HCT116 (cell line): ENCODE measurements at regions not wholly inside any gene's neighbourhood (a gene's known extent, or its start where the extent isn't known, plus 50 kb on each side); places are given as distances from the start of the nearest gene placed in this dataset.

Source experiments
- ATAC-seq: fragments of 200-7000 bp; cut with Tn5 transposase; 2 replicates; pipeline ENCODE4 v1.9.1; 2020; ENCODE audit warnings: mild to moderate bottlenecking, moderate library complexity
- BruUV-seq: library from RNA; stranded (reverse); fragments of 400-500 nt; replicated peaks from 2 replicates; lab custom pipeline; 2021; lab: Mats Ljungman, UMichigan
- CTCF ChIA-PET: fragments of 300-600 bp; sonication (Branson Sonifier 250); formaldehyde crosslinking; loops from one replicate; lab custom pipeline; 2021; ENCODE audit warnings: antibody characterized with exemption; lab: Charles Lee
- POLR2A ChIA-PET: fragments of 300-600, 350-600 bp; sonication (Branson Sonifier 250); formaldehyde crosslinking; loops from one replicate; lab custom pipeline; 2021; ENCODE audit warnings: antibody characterized with exemption; lab: Charles Lee
- RAD21 ChIA-PET, 2 experiments: fragments of 300-600 bp; sonication (Branson Sonifier 250); formaldehyde crosslinking; loops; one replicate each; lab custom pipeline; 2023; ENCODE audit warnings: low total read pairs in 2 of 2; ENCODE audit not compliant: uncharacterized antibody in 2 of 2, unreplicated experiment in 2 of 2, low non-redundant PET in 1 of 2; lab: Charles Lee
- DNase-seq: peaks from one replicate; pipeline ENCODE4 v3.0.0-alpha.2; 2010; ENCODE audit warnings: low read depth, low spot score
- H2AFZ ChIP-seq: fragments of 200-600 bp; shearing (Covaris generic), sonication (generic); 2 replicates; pipeline ENCODE4 v1.6.1; 2017; ENCODE audit warnings: low read depth, mixed run types, mixed read lengths, antibody characterized with exemption, low read length; ENCODE audit not compliant: poor library complexity, severe bottlenecking
- H3K27ac ChIP-seq: 2 replicates; pipeline ENCODE4 v1.5.1; 2012; ENCODE audit warnings: low read depth, low read length
- H3K27me3 ChIP-seq: fragments of 200-600 bp; sonication (generic); 2 replicates; pipeline ENCODE4 v1.6.1; 2016; ENCODE audit warnings: mixed run types, low read length, mixed read lengths; ENCODE audit not compliant: insufficient read depth
- H3K36me3 ChIP-seq, 2 experiments: fragments of 200-500 bp in 1 of 2; fragments of 200-600 bp in 1 of 2; sonication (Bioruptor generic) in 1 of 2; sonication (generic) in 1 of 2; 2 replicates each; pipeline versions ENCODE4 v1.5.1 to v1.6.1; 2014 to 2016; ENCODE audit warnings: low read length in 2 of 2, inconsistent platforms in 1 of 2, mixed read lengths in 1 of 2, mixed run types in 1 of 2; ENCODE audit not compliant: insufficient read depth in 2 of 2, control insufficient read depth in 1 of 2
- H3K4me1 ChIP-seq, 2 experiments: fragments of 200-600 bp in 1 of 2; sonication (generic) in 1 of 2; 2 replicates each; pipeline versions ENCODE4 v1.5.1 to v1.6.1; 2012 to 2017; ENCODE audit warnings: low read length in 2 of 2, inconsistent platforms in 1 of 2, mild to moderate bottlenecking in 1 of 2, mixed read lengths in 1 of 2, mixed run types in 1 of 2, moderate library complexity in 1 of 2; ENCODE audit not compliant: insufficient read depth in 2 of 2, control insufficient read depth in 1 of 2
- H3K4me2 ChIP-seq: fragments of 200-600 bp; sonication (generic); 2 replicates; pipeline ENCODE4 v1.6.1; 2017; ENCODE audit warnings: mixed run types, low read length, mixed read lengths
- H3K4me3 ChIP-seq, 2 experiments: fragments of 200-600 bp in 1 of 2; sonication (generic) in 1 of 2; replicated peaks in 1 of 2; 2 replicates each; pipeline ENCODE4 v1.5.1; 2011 to 2016; ENCODE audit warnings: low read length in 2 of 2, control low read depth in 1 of 2, low read depth in 1 of 2, mild to moderate bottlenecking in 1 of 2, mixed read lengths in 1 of 2, mixed run types in 1 of 2
- H3K79me2 ChIP-seq: fragments of 200-600 bp; sonication (generic); 2 replicates; pipeline ENCODE4 v1.6.1; 2017; ENCODE audit warnings: mild to moderate bottlenecking, mixed run types, low read length, moderate library complexity, mixed read lengths; ENCODE audit not compliant: insufficient read depth
- H3K9ac ChIP-seq: fragments of 200-600 bp; sonication (generic); 2 replicates; pipeline ENCODE4 v1.6.1; 2016; ENCODE audit warnings: low read length, mixed read lengths
- H3K9me2 ChIP-seq: fragments of 200-600 bp; sonication (generic), shearing (Covaris generic); 2 replicates; pipeline ENCODE4 v1.6.1; 2017; ENCODE audit warnings: mixed run types, mild to moderate bottlenecking, moderate library complexity; ENCODE audit not compliant: insufficient read depth
- H3K9me3 ChIP-seq, 2 experiments: fragments of 200-500 bp in 1 of 2; fragments of 200-600 bp in 1 of 2; sonication (Bioruptor generic) in 1 of 2; sonication (generic) in 1 of 2; 2 replicates each; pipeline ENCODE4 v1.6.1; 2014 to 2017; ENCODE audit warnings: low read length in 2 of 2, mixed read lengths in 2 of 2, inconsistent platforms in 1 of 2, low read depth in 1 of 2, mild to moderate bottlenecking in 1 of 2, mixed run types in 1 of 2, moderate library complexity in 1 of 2; ENCODE audit not compliant: control insufficient read depth in 1 of 2, insufficient read depth in 1 of 2
- H4K20me1 ChIP-seq: fragments of 200-600 bp; sonication (generic), shearing (Covaris generic); 2 replicates; pipeline ENCODE4 v1.6.1; 2017; ENCODE audit warnings: mixed run types, mild to moderate bottlenecking, moderate library complexity; ENCODE audit not compliant: insufficient read depth
- ATF3 ChIP-seq: IDR thresholded peaks from 2 replicates; pipeline ENCODE4 v1.6.1; 2012
- CEBPB ChIP-seq: IDR thresholded peaks from 2 replicates; pipeline ENCODE4 v1.6.1; 2012; ENCODE audit warnings: low read depth
- EGR1 ChIP-seq: IDR thresholded peaks from 2 replicates; pipeline ENCODE4 v1.6.1; 2012; ENCODE audit warnings: low read depth
- ELF1 ChIP-seq: IDR thresholded peaks from 2 replicates; pipeline ENCODE4 v1.6.1; 2012; ENCODE audit warnings: low read depth, borderline replicate concordance
- EZH2 ChIP-seq: fragments of 200-600 bp; sonication (generic); IDR thresholded peaks from 2 replicates; pipeline ENCODE4 v1.6.1; 2017; ENCODE audit warnings: antibody characterized with exemption, mixed run types
- MAX ChIP-seq: IDR thresholded peaks from 2 replicates; pipeline ENCODE4 v1.6.1; 2012
- POLR2AphosphoS5 ChIP-seq: IDR thresholded peaks from 2 replicates; pipeline ENCODE4 v1.6.1; 2011; ENCODE audit warnings: mild to moderate bottlenecking, low read depth, low read length, moderate library complexity
- SIN3A ChIP-seq: IDR thresholded peaks from 2 replicates; pipeline ENCODE4 v1.6.1; 2012; ENCODE audit warnings: low read depth
- TCF7L2 ChIP-seq: IDR thresholded peaks from 2 replicates; pipeline ENCODE4 v1.7.0; 2011; ENCODE audit warnings: borderline replicate concordance, inconsistent platforms; ENCODE audit not compliant: insufficient read depth, insufficient read length; ENCODE audit errors: extremely low read depth
- YY1 ChIP-seq: IDR thresholded peaks from 2 replicates; pipeline ENCODE4 v1.6.1; 2011; ENCODE audit warnings: low read length, low read depth, moderate library complexity, mild to moderate bottlenecking; ENCODE audit not compliant: insufficient replicate concordance; ENCODE audit errors: extremely low read depth
- ZBTB33 ChIP-seq: IDR thresholded peaks from 2 replicates; pipeline ENCODE4 v1.6.1; 2011; ENCODE audit warnings: mild to moderate bottlenecking, low read length, moderate library complexity; ENCODE audit not compliant: insufficient replicate concordance; ENCODE audit errors: extremely low read depth
- ZFX ChIP-seq: fragments of 450-650 bp; IDR thresholded peaks from 2 replicates; pipeline ENCODE4 v1.6.1; 2017
- ZNF274 ChIP-seq: fragments of 200-500 bp; sonication (Bioruptor generic); IDR thresholded peaks from 2 replicates; pipeline ENCODE4 v1.6.1; 2014; ENCODE audit warnings: mild to moderate bottlenecking, low read depth, low read length, inconsistent platforms
- intact Hi-C: fragments of 100-400 bp; cut with micrococcal nuclease; formaldehyde crosslinking; loops from 2 replicates; pipeline ENCODE4 v1.10.0; 2022

GRCh38 chr2:74041726-74042125 lies 57.0 kb downstream of the TET3 start:
- H3K79me2 ChIP-seq = peaks cover 81% of the 10 kb centered on the region
- DNase-seq = no peak

More at GRCh38 chr2:74041726-74042125, 57.0 kb downstream of the TET3 start:
- Histone ChIP-seq H3K36me3 (no peaks in the 10 kb centered on the region), H3K9me2 (no peaks in the 10 kb centered on the region), H2AFZ (no peak overlapping the region), H3K4me2 (no peak overlapping the region), H3K4me1 (no peaks in the 10 kb centered on the region), H3K27me3 (no peaks in the 10 kb centered on the region), H4K20me1 (no peaks in the 10 kb centered on the region; the same call in 1 of the 2 replicates), H3K9me3 (no peaks in the 10 kb centered on the region), H3K4me3 (no peak overlapping the region), H3K9ac (no peak overlapping the region), H3K27ac (no peak overlapping the region)
- ATAC-seq = no peak
- ChIA-PET POLR2A (no interaction called here), RAD21 (no interaction called here), CTCF (no interaction called here)
- no TSS peak for BruUV-seq
- TF ChIP-seq CEBPB = no peak
- TF ChIP-seq ELF1 = no peak
- TF ChIP-seq EGR1 = no peak
- TF ChIP-seq ATF3 = no peak
- TF ChIP-seq SIN3A = no peak
- no peak for TF ChIP-seq ZBTB33
- no peak for TF ChIP-seq ZNF274
- TF ChIP-seq ZFX = no peak
- TF ChIP-seq EZH2 = no peak
- no peak for TF ChIP-seq MAX
- TF ChIP-seq YY1 = no peak
- no peak for TF ChIP-seq TCF7L2
- no peak for TF ChIP-seq POLR2AphosphoS5
- intact Hi-C loops = no loop called here
